PC-9 (cell line): ENCODE measurements at regions not wholly inside any gene's neighbourhood (a gene's known extent, or its start where the extent isn't known, plus 50 kb on each side); places are given as distances from the start of the nearest gene placed in this dataset.

Experiments used
- BruUV-seq: library from RNA; stranded (reverse); fragments of 400-500 nt; replicated peaks from 2 replicates; lab custom pipeline; 2021; lab: Mats Ljungman, UMichigan
- CTCF ChIA-PET: fragments of 300-600 bp; sonication (Branson Sonifier 250); formaldehyde crosslinking; loops from one replicate; lab custom pipeline; 2022; ENCODE audit warnings: antibody characterized with exemption; lab: Charles Lee
- POLR2A ChIA-PET: fragments of 300-600 bp; sonication (Branson Sonifier 250); formaldehyde crosslinking; loops from one replicate; lab custom pipeline; 2022; ENCODE audit warnings: antibody characterized with exemption; ENCODE audit not compliant: unreplicated experiment; lab: Charles Lee
- DNase-seq, 2 experiments: peaks; one replicate each; pipeline versions ENCODE4 v3.0.0 to v3.0.0-alpha.2; 2015 to 2022; ENCODE audit warnings: mixed read lengths in 1 of 2
- H2AFZ ChIP-seq: fragments of 200-600 bp; sonication (generic); 2 replicates; pipeline ENCODE4 v1.8.1; 2017; ENCODE audit warnings: antibody characterized with exemption
- H3F3A ChIP-seq: fragments of 200-600 bp; sonication (generic); 2 replicates; pipeline ENCODE4 v1.8.1; 2017; ENCODE audit warnings: antibody characterized with exemption, mild to moderate bottlenecking, low read depth; ENCODE audit not compliant: insufficient read depth
- H3K27ac ChIP-seq: fragments of 200-600 bp; sonication (generic); 2 replicates; pipeline ENCODE4 v1.6.1; 2016; ENCODE audit warnings: mixed run types
- H3K27me3 ChIP-seq: fragments of 200-600 bp; sonication (generic); 2 replicates; pipeline ENCODE4 v1.6.1; 2016; ENCODE audit warnings: low read depth, mixed run types; ENCODE audit not compliant: insufficient read depth
- H3K36me3 ChIP-seq: fragments of 200-600 bp; sonication (generic); 2 replicates; pipeline ENCODE4 v1.6.1; 2016; ENCODE audit warnings: low read depth, mixed run types
- H3K4me1 ChIP-seq: fragments of 200-600 bp; sonication (generic); replicated peaks from 2 replicates; pipeline ENCODE4 v1.6.1; 2016; ENCODE audit warnings: mixed run types; ENCODE audit not compliant: insufficient read depth
- H3K4me2 ChIP-seq: fragments of 200-600 bp; sonication (generic); 2 replicates; pipeline ENCODE4 v1.6.1; 2017; ENCODE audit warnings: mixed run types
- H3K4me3 ChIP-seq: fragments of 200-600 bp; sonication (generic); 2 replicates; pipeline ENCODE4 v1.6.1; 2016; ENCODE audit warnings: mixed run types
- H3K79me2 ChIP-seq: fragments of 200-600 bp; sonication (generic); 2 replicates; pipeline ENCODE4 v1.6.1; 2017; ENCODE audit warnings: low read depth, mixed run types
- H3K9me2 ChIP-seq: fragments of 200-600 bp; sonication (generic); 2 replicates; pipeline ENCODE4 v1.8.1; 2017; ENCODE audit warnings: mild to moderate bottlenecking; ENCODE audit not compliant: insufficient read depth
- H3K9me3 ChIP-seq: fragments of 200-600 bp; sonication (generic); 2 replicates; pipeline ENCODE4 v1.8.1; 2016; ENCODE audit warnings: low read depth; ENCODE audit not compliant: insufficient read depth
- H4K20me1 ChIP-seq: fragments of 200-600 bp; sonication (generic); 2 replicates; pipeline ENCODE4 v1.8.1; 2017; ENCODE audit not compliant: insufficient read depth
- EZH2 ChIP-seq: fragments of 200-600 bp; sonication (generic); IDR thresholded peaks from 2 replicates; pipeline ENCODE4 v1.8.0; 2017; ENCODE audit warnings: antibody characterized with exemption, low read depth
- intact Hi-C: fragments of 100-400 bp; cut with micrococcal nuclease; formaldehyde crosslinking; loops from one replicate; pipeline ENCODE4 v1.10.0; 2022; ENCODE audit not compliant: unreplicated experiment
- TF ChIP-seq, protein P1 (sequence below): fragments of 200-600 bp; sonication (generic); conservative IDR thresholded peaks from 2 replicates; pipeline ENCODE4 v1.6.1; 2017; ENCODE audit warnings: mixed run types, antibody characterized with exemption, mild to moderate bottlenecking, moderate library complexity

DNA sequence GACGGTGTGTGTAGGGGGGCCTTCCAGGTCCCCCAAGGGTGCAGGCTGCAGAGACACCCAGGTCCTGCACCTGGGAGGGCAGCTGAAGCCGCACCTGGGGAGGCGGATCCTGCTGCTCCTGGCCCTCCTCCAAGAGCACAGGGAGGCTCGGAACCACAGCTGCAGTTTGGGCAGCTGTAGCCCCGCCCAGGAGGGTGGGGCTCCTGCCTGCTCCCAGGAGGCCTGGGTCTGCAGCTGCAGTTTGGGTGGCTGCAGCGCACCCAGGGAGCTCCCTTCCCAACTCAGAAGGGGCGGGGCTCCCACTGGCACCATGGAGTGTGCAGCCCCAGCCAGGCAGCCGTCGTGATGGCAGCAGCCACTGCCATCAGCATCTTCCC is 69.4 kb upstream of the NKD1 start:
- CTCF ChIA-PET: no interaction called here
- POLR2A ChIA-PET: no interaction called here

DNA sequence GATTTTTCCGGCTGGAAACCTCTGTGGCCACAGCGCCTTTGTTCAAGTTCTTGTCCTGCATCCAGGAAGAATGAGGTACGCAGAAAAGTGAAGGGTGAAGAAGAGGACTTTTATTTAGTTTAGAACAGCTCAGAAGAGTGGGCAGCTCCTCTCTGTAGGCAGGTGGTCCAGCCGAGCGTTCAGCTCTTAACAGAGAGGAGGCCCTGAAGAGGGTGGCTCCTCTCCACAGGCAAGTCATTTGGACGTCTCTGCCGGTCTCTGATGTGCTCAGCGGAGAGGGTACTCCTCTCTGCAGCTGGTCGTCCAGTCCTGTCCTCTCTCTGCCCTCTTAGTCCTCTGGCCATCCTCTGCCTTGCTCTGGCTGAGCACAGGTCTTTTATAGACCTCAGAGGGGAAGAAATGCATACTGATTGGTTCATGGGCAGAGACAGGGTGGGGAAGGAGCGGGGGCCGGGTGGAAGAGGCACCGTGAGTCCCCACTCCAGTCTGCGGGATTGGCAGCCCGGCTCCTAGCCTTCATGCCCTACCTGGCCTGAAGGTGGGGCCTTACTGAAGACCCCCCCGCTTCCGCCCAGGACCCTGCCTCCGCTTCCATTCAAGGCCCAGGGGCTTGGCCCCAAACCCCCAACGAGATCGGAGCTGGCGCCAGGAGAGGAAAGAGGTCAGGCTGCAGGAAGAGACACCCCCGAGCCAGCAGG is 70.0 kb upstream of the NKD1 start:
- no TSS peak for BruUV-seq
- no peaks in the 10 kb centered on the region for H3K36me3 ChIP-seq
- intact Hi-C loops: no loop called here
- no peaks in the 10 kb centered on the region for H3K9me2 ChIP-seq
- CTCF ChIA-PET: no interaction called here
- no peak overlapping the region for H3K4me2 ChIP-seq
- H3K9me3 ChIP-seq: no peaks in the 10 kb centered on the region
- H3K4me3 ChIP-seq: no peak overlapping the region
- TF ChIP-seq, protein P1, sequence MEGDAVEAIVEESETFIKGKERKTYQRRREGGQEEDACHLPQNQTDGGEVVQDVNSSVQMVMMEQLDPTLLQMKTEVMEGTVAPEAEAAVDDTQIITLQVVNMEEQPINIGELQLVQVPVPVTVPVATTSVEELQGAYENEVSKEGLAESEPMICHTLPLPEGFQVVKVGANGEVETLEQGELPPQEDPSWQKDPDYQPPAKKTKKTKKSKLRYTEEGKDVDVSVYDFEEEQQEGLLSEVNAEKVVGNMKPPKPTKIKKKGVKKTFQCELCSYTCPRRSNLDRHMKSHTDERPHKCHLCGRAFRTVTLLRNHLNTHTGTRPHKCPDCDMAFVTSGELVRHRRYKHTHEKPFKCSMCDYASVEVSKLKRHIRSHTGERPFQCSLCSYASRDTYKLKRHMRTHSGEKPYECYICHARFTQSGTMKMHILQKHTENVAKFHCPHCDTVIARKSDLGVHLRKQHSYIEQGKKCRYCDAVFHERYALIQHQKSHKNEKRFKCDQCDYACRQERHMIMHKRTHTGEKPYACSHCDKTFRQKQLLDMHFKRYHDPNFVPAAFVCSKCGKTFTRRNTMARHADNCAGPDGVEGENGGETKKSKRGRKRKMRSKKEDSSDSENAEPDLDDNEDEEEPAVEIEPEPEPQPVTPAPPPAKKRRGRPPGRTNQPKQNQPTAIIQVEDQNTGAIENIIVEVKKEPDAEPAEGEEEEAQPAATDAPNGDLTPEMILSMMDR: no peak
- no peak for TF ChIP-seq EZH2
- no peak overlapping the region for H2AFZ ChIP-seq
- POLR2A ChIA-PET: no interaction called here
- H4K20me1 ChIP-seq: no peaks in the 10 kb centered on the region
- H3K4me1 ChIP-seq: peaks cover 10% of the 10 kb centered on the region
- no peak overlapping the region for H3K27ac ChIP-seq
- no peaks in the 10 kb centered on the region for H3K27me3 ChIP-seq
- no peak for DNase-seq
- no peaks in the 10 kb centered on the region for H3K79me2 ChIP-seq
- peaks cover 10% of the 10 kb centered on the region; the same call in 1 of the 2 replicates for H3F3A ChIP-seq

More for the DNA sequence above, 69.4 kb upstream of the NKD1 start:
- no TSS peak for BruUV-seq
- Histone ChIP-seq H3K79me2 (no peaks in the 10 kb centered on the region), H3K27me3 (no peaks in the 10 kb centered on the region), H2AFZ (no peak overlapping the region), H3K9me2 (no peaks in the 10 kb centered on the region), H4K20me1 (no peaks in the 10 kb centered on the region), H3K27ac (no peak overlapping the region), H3K4me3 (no peak overlapping the region), H3K36me3 (no peaks in the 10 kb centered on the region), H3K4me2 (no peak overlapping the region), H3K9me3 (no peaks in the 10 kb centered on the region), H3K4me1 (peaks cover 5% of the 10 kb centered on the region), H3F3A (peaks cover 7% of the 10 kb centered on the region; the same call in 1 of the 2 replicates)
- peak in 1 of 2 experiments; percentile 37 for DNase-seq
- TF ChIP-seq EZH2: no peak
- TF ChIP-seq, protein P1: no peak
- intact Hi-C loops: no loop called here

DNA sequence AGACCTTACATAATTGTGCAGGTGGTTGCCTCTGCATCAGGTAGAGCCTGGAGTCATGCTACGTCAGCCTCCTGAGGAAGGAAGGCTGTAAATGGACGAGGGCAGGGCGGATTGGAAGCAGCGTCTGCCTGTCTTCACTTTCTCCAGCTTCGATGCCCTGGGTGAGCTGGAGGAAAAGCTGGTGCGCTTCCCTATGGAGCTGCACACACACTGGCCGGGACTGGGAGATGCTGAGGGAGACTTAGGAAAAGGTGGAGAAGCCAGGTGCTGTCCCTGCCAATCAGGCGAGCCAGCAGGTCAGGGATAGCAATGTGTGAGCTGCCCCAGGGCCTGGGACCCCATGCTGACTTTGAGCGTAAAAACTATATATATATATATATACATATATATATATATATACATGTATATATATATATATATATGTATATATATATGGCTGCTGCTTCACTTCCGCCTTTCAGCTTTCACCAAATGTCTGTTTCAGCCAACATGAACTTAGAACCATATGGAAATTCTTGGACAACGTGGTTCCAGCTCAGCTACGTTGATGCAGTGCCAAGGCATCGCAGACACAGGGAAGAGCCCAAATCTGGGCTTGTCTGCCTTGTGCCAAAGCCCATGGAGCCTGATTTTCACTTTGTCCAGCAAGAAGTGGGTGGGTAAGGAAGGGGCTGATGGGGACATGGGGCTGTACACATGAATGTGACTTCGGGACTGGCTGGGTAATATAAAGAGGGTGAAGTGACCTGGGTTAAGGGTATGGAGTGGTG is 71.5 kb upstream of the NKD1 start:
- Histone ChIP-seq H4K20me1 (no peaks in the 10 kb centered on the region), H3K9me2 (no peaks in the 10 kb centered on the region), H3K27ac (no peak overlapping the region), H3K9me3 (no peaks in the 10 kb centered on the region), H2AFZ (no peak overlapping the region), H3K27me3 (no peaks in the 10 kb centered on the region), H3K4me2 (no peak overlapping the region), H3K4me1 (peaks cover 15% of the 10 kb centered on the region), H3K4me3 (no peak overlapping the region), H3K79me2 (no peaks in the 10 kb centered on the region), H3K36me3 (no peaks in the 10 kb centered on the region), H3F3A (peaks cover 10% of the 10 kb centered on the region; the same call in 1 of the 2 replicates)
- TF ChIP-seq, protein P1: no peak
- TF ChIP-seq EZH2: no peak
- DNase-seq: no peak
- CTCF ChIA-PET: no interaction called here
- POLR2A ChIA-PET: no interaction called here
- BruUV-seq: no TSS peak
- intact Hi-C loops: no loop called here
